Left renal pelvis (tissue), 4 donors: ENCODE measurements at regions not wholly inside any gene's neighbourhood (a gene's known extent, or its start where the extent isn't known, plus 50 kb on each side); places are given as distances from the start of the nearest gene placed in this dataset.

Experiments used
- DNase-seq, 4 donors: peaks; one replicate each; pipeline ENCODE4 v3.0.0-alpha.2; 2013; ENCODE audit warnings: low read depth in 4 of 4, low spot score in 3 of 4

GRCh38 chr3:159936541-159936940, 52.1 kb upstream of the IL12A start:
- no peak for DNase-seq

- DNase-seq = no peak
Observed at GRCh38 chr3:159937561-159938166, 51.0 kb upstream of the IL12A start.

DNA sequence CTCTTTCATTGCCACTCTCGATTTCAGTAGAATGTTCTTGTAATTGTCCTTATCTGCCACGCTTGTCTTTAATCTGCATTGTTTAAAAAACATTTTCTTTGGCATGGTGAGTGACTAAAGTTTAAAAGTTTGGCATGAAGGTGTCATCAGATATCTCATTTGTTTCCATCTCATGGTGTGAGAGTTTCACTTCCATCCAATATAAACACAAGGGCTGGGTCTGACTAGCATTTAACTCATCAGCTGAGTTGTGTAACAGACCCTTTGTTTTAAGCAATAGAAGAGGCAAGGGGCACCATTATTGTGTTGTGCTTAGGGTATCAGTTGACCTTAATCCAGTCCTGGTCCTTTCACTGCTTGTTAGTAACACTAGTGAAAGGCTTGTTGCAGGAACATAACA, 49.9 kb upstream of the IL12A start:
- no peak for DNase-seq
